Stomach (tissue), 8 donors: ENCODE measurements at regions not wholly inside any gene's neighbourhood (a gene's known extent, or its start where the extent isn't known, plus 50 kb on each side); places are given as distances from the start of the nearest gene placed in this dataset.

ENCODE experiments used
- DNase-seq, 2 donors: peaks; one replicate each; pipeline versions ENCODE4 v3.0.0 to v3.0.0-alpha.2; 2013 to 2019
- H3K27ac ChIP-seq, 5 donors: fragments of 200-600 bp in 4 of 5; sonication (generic) in 4 of 5; one replicate each; pipeline ENCODE4 v1.5.1; 2013 to 2019; ENCODE audit warnings: mild to moderate bottlenecking in 1 of 5, moderate library complexity in 1 of 5
- H3K27me3 ChIP-seq, 3 donors: fragments of 200-600 bp; sonication (generic); one replicate each; pipeline ENCODE4 v1.5.1; 2017 to 2019; ENCODE audit warnings: mixed run types in 1 of 3
- H3K36me3 ChIP-seq, 4 donors: fragments of 200-600 bp; sonication (generic); 1 replicate in 3 of 4; 2 replicates in 1 of 4; pipeline ENCODE4 v1.5.1; 2016 to 2019
- H3K4me1 ChIP-seq, 4 donors: fragments of 200-600 bp; sonication (generic); one replicate each; pipeline ENCODE4 v1.5.1; 2016 to 2019
- H3K4me3 ChIP-seq, 4 donors: fragments of 200-600 bp; sonication (generic) in 3 of 4; one replicate each; pipeline ENCODE4 v1.5.1; 2016 to 2019; ENCODE audit warnings: mild to moderate bottlenecking in 1 of 4
- H3K9me3 ChIP-seq, 4 donors: fragments of 200-600 bp; sonication (generic); one replicate each; pipeline ENCODE4 v1.5.1; 2016 to 2019
- CTCF ChIP-seq, 7 experiments: fragments of 450-650 bp in 4 of 7; fragments of 200-600 bp in 3 of 7; sonication (generic) in 3 of 7; IDR thresholded peaks; one replicate each; pipeline ENCODE4 v1.5.1; 2016 to 2019; ENCODE audit warnings: antibody characterized with exemption in 7 of 7, control low read depth in 2 of 7, mild to moderate bottlenecking in 1 of 7
- EP300 ChIP-seq: sonication (generic); formaldehyde crosslinking; IDR thresholded peaks from one replicate; pipeline ENCODE4 v1.6.1; 2017; ENCODE audit warnings: antibody characterized with exemption
- POLR2A ChIP-seq, 4 donors: fragments of 450-650 bp; IDR thresholded peaks; one replicate each; pipeline ENCODE4 v1.6.1; 2016; ENCODE audit warnings: antibody characterized with exemption in 4 of 4, control low read depth in 2 of 4, mild to moderate bottlenecking in 1 of 4, moderate library complexity in 1 of 4
- POLR2AphosphoS5 ChIP-seq, 3 donors: sonication (generic); formaldehyde crosslinking; IDR thresholded peaks; one replicate each; pipeline ENCODE4 v1.6.1; 2016; ENCODE audit warnings: antibody characterized with exemption in 3 of 3
- WGBS, 5 donors: extraction: QIAGEN DNeasy Blood & Tissue Kit in 3 of 5; methylation state at CpG; one replicate each; pipeline versions ENCODE4 v1.1.5 to v1.1.7; 2013 to 2018; 5-methylcytosine and 5-hydroxymethylcytosine counted together
- intact Hi-C: fragments of 100-400 bp; cut with DNase I; formaldehyde crosslinking; loops from one replicate; pipeline ENCODE4 v1.15.1; 2023; ENCODE audit warnings: low total_unique reads
- donor health status: healthy with polysubstance abuse.
- donor health status: Bipolar disorder and iron deficiency.
- donor health status: healthy.

GRCh38 chr12:83477696-83478095 lies 791.0 kb downstream of the TMTC2 start:
- 16 to 27% (median 22%) methylated on average over 4 of the region's 4 CpGs for WGBS, 5 donors

GRCh38 chr12:83476695-83477690 lies 790.3 kb downstream of the TMTC2 start:
- 59 to 90% (median 84%) methylated on average over 2 of the region's 2 CpGs for WGBS, 5 donors
- TF ChIP-seq CTCF (IDR thresholded peaks at IDR 0.05) (no peak), POLR2AphosphoS5 (IDR thresholded peaks at IDR 0.05) (no peak), EP300 (no peak), POLR2A (IDR thresholded peaks at IDR 0.05) (no peak)
- H3K36me3 ChIP-seq: no peaks in the 10 kb centered on the region

More at GRCh38 chr12:83477696-83478095, 791.0 kb downstream of the TMTC2 start:
- intact Hi-C loops: no loop called here
- H3K27me3 ChIP-seq: no peaks in the 10 kb centered on the region
- H3K4me1 ChIP-seq: peaks cover 0 to 6% (median 0%) of the 10 kb centered on the region in 4 donors
- no peak overlapping the region for H3K27ac ChIP-seq
- no peaks in the 10 kb centered on the region for H3K9me3 ChIP-seq
- H3K36me3 ChIP-seq: no peaks in the 10 kb centered on the region
- H3K4me3 ChIP-seq: no peak overlapping the region
- TF ChIP-seq CTCF (IDR thresholded peaks at IDR 0.05) (no peak), POLR2AphosphoS5 (IDR thresholded peaks at IDR 0.05) (no peak), EP300 (no peak), POLR2A (IDR thresholded peaks at IDR 0.05) (no peak)
- no peak for DNase-seq

GRCh38 chr12:83476006-83476405 lies 789.3 kb downstream of the TMTC2 start:
- TF ChIP-seq POLR2A (IDR thresholded peaks at IDR 0.05) (no peak), CTCF (IDR thresholded peaks at IDR 0.05) (no peak)
- 74 to 83% (median 82%) methylated on average over 1 of the region's 1 CpG for WGBS, 5 donors
- H3K9me3 ChIP-seq: no peaks in the 10 kb centered on the region
- intact Hi-C loops: no loop called here
- H3K4me3 ChIP-seq: no peak overlapping the region
- no peaks in the 10 kb centered on the region for H3K27me3 ChIP-seq
- no peaks in the 10 kb centered on the region for H3K36me3 ChIP-seq
- H3K4me1 ChIP-seq: peaks cover 0 to 6% (median 0%) of the 10 kb centered on the region in 4 donors
- H3K27ac ChIP-seq: no peak overlapping the region
- no peak for DNase-seq

More at GRCh38 chr12:83476695-83477690, 790.3 kb downstream of the TMTC2 start:
- DNase-seq: no peak
- no peaks in the 10 kb centered on the region for H3K9me3 ChIP-seq
- no peak overlapping the region for H3K27ac ChIP-seq
- H3K4me3 ChIP-seq: no peak overlapping the region
- intact Hi-C loops: no loop called here
- H3K27me3 ChIP-seq: no peaks in the 10 kb centered on the region
- peaks cover 0 to 6% (median 0%) of the 10 kb centered on the region in 4 donors for H3K4me1 ChIP-seq

- H3K9me3 ChIP-seq: no peaks in the 10 kb centered on the region
- DNase-seq: no peak
- intact Hi-C loops: no loop called here
- no peaks in the 10 kb centered on the region for H3K36me3 ChIP-seq
- H3K27ac ChIP-seq: no peak overlapping the region
- H3K4me3 ChIP-seq: no peak overlapping the region
- H3K4me1 ChIP-seq: peaks cover 0 to 6% (median 0%) of the 10 kb centered on the region in 4 donors
- 82 to 94% (median 89%) methylated on average over 2 of the region's 2 CpGs for WGBS, 5 donors
- TF ChIP-seq EP300: no peak
- no peak for TF ChIP-seq CTCF (IDR thresholded peaks at IDR 0.05)
- TF ChIP-seq POLR2A (IDR thresholded peaks at IDR 0.05): no peak
- TF ChIP-seq POLR2AphosphoS5 (IDR thresholded peaks at IDR 0.05): no peak
- H3K27me3 ChIP-seq: no peaks in the 10 kb centered on the region
Observed at GRCh38 chr12:83474369-83474768, 787.7 kb downstream of the TMTC2 start.
